NB4 (cell line): ENCODE measurements at regions not wholly inside any gene's neighbourhood (a gene's known extent, or its start where the extent isn't known, plus 50 kb on each side); places are given as distances from the start of the nearest gene placed in this dataset.

Experiments
- DNase-seq: peaks from one replicate; pipeline ENCODE4 v3.0.0; 2010; ENCODE audit warnings: low read depth
- H3K4me3 ChIP-seq: one replicate; pipeline ENCODE4 v1.5.1; 2011; ENCODE audit warnings: mild to moderate bottlenecking, low read depth, low read length, moderate library complexity
- MYC ChIP-seq: IDR thresholded peaks from 2 replicates; pipeline ENCODE4 v1.6.1; 2011; ENCODE audit warnings: low read depth, low read length
- POLR2A ChIP-seq: IDR thresholded peaks from 2 replicates; pipeline ENCODE4 v1.6.1; 2011; ENCODE audit warnings: mild to moderate bottlenecking; ENCODE audit not compliant: insufficient read length; ENCODE audit errors: extremely low read depth
- TF ChIP-seq, protein P1 (sequence below): IDR thresholded peaks from 2 replicates; pipeline ENCODE4 v1.6.1; 2011; ENCODE audit warnings: low read depth, low read length
- TF ChIP-seq, protein P2 (sequence below): IDR thresholded peaks from one replicate; pipeline ENCODE4 v1.5.1; 2012; ENCODE audit warnings: low read depth, low read length

DNA sequence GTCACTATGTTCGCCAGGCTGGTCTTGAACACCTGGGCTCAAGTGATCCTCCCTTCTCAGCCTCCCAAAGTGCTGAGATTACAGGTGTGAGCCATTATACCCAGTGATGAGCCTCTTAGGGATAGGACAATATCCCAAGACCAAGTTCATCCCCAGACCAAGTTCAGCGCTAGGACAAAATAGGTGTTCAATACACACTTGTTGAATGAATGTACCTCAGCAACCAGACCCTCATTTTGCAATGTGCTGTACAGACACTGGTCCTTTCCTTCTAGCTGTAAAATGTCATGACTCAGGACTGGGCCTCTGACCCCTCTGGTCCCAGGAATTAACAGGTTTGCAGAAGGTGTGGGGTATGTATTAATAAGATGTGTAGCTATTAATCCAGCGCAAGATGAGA lies 246.0 kb downstream of the TSHZ3 start:
- TF ChIP-seq, protein P1, sequence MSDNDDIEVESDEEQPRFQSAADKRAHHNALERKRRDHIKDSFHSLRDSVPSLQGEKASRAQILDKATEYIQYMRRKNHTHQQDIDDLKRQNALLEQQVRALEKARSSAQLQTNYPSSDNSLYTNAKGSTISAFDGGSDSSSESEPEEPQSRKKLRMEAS = no peak
- no peak for TF ChIP-seq POLR2A
- TF ChIP-seq, protein P2, sequence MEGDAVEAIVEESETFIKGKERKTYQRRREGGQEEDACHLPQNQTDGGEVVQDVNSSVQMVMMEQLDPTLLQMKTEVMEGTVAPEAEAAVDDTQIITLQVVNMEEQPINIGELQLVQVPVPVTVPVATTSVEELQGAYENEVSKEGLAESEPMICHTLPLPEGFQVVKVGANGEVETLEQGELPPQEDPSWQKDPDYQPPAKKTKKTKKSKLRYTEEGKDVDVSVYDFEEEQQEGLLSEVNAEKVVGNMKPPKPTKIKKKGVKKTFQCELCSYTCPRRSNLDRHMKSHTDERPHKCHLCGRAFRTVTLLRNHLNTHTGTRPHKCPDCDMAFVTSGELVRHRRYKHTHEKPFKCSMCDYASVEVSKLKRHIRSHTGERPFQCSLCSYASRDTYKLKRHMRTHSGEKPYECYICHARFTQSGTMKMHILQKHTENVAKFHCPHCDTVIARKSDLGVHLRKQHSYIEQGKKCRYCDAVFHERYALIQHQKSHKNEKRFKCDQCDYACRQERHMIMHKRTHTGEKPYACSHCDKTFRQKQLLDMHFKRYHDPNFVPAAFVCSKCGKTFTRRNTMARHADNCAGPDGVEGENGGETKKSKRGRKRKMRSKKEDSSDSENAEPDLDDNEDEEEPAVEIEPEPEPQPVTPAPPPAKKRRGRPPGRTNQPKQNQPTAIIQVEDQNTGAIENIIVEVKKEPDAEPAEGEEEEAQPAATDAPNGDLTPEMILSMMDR = no peak
- TF ChIP-seq MYC = no peak
- no peak overlapping the region for H3K4me3 ChIP-seq
- no peak for DNase-seq

DNA sequence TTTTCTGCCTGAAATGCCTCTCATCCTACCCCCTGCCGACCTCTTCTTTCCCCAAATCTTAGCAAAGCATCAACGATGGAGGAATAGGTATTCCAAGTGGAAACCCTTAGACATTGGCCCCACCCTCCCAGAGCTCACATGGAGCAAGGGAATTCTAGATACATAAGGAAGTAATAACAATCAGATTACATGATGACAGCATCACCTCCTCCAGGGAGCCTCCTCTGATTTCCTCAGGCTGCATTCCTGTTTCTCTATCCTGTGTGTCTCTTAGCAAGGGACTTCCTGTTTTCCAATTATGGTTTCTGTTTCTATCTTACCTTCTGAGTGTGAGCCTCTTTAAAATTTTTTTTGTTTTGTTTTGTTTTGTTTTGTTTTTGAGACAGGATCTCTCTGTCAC lies 246.6 kb downstream of the TSHZ3 start:
- TF ChIP-seq, protein P2 = no peak
- H3K4me3 ChIP-seq = no peak overlapping the region
- no peak for DNase-seq

DNA sequence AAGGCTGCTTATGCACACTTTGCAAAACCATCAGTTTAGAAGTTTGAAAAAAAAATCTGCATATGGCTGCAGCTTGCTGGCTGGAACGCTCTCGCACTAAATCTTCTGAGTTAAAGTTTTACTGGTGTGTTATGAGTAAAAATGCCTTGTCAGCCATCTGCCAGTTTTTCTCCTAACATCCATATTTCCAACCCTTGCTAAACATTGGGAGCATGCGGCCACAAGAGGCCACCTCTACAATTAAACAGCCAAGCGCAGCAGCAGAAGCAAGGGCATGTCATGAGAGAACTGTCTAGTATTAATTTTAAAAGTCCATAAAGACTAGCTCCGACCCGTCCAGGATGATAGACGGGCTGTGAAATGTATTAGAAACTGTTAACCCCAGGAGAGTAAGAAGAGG lies 248.3 kb downstream of the TSHZ3 start:
- no peak overlapping the region for H3K4me3 ChIP-seq
- DNase-seq = no peak
- TF ChIP-seq, protein P1 = no peak
- no peak for TF ChIP-seq MYC
- TF ChIP-seq POLR2A = no peak
- TF ChIP-seq, protein P2 = no peak

DNA sequence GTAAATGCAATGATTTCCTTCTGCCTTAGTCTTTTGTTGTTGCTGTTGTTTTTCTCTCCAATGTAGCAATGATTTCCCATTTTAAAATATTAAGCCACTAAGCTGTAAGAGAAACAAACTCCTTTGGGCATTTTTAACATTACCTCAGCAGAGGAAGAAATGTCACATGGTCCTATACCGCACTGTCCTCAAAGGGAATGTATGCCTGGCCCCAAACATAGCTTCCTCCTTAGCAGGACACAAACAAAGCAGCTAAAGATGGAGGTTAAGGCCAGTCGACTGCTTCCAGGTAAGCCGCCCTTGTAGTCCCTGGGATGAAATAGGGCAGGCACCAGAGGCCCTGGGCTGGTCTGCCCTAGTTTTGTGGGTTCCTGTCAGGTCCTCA lies 249.0 kb downstream of the TSHZ3 start:
- H3K4me3 ChIP-seq = no peak overlapping the region
- TF ChIP-seq, protein P1 = no peak
- TF ChIP-seq, protein P2 = no peak
- TF ChIP-seq MYC = no peak
- no peak for DNase-seq

DNA sequence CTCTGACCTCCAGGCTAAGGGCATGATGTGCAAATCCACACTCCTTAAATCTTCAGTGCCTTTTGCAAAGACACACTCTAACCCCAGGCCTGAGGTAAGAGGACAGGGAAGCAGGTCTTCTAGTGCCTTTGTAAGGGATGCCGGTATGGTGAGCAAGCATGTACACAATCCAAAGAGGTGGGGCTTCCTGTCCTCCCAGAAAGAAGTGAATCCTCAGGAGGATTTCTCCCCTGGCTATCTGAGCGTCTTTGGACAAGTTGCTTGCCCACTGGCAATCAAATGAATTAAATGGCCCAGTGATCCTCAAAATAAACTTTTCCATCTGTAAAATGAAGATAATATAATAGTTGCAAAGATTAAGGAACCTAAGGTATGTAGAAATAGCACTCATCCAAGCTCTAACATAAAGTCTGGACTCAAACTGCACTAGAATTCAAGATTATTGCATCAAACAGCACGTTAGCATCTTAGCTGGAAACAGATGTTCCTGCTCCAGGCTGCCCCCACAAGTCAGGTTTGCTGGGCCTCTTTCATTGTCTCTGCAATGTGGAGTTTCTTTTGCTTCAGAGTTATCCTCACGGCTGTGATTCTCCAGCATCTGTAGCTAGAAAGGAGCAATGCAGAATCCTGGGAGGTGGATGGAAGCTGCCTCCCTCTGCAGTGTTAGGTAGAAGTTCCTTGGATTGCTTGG lies 249.6 kb downstream of the TSHZ3 start:
- no peak for DNase-seq
- TF ChIP-seq POLR2A = no peak
- TF ChIP-seq MYC = no peak
- no peak overlapping the region for H3K4me3 ChIP-seq

DNA sequence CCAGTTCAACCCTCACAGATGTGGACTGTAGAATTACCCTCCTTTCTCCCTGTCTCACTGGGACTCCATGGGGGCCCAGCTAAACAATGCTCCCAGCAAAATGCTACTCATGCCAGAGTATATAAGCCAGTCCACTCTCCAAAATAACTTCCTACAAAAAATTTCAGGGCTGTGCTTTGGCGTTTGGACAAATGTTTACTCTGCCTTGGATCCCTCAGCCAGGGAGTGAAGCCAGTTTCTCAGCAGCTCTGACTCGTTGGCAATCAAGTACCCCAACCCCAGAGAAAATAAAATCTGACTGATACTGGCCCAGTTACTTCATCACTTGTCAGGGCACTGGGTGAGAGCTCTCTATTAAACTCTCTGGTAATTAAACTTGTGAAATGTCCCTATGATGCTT lies 250.4 kb downstream of the TSHZ3 start:
- TF ChIP-seq, protein P1 = no peak
- no peak for TF ChIP-seq MYC
- TF ChIP-seq POLR2A = no peak
- TF ChIP-seq, protein P2 = no peak
- no peak overlapping the region for H3K4me3 ChIP-seq
- DNase-seq = no peak
